SU-DHL-6 (cell line): ENCODE measurements at regions not wholly inside any gene's neighbourhood (a gene's known extent, or its start where the extent isn't known, plus 50 kb on each side); places are given as distances from the start of the nearest gene placed in this dataset.

Experiments used
- H2AFZ ChIP-seq: fragments of 200-600 bp; sonication (generic); 2 replicates; pipeline ENCODE4 v1.6.1; 2014; ENCODE audit warnings: low read depth, mild to moderate bottlenecking, moderate library complexity, mixed read lengths, antibody characterized with exemption, low read length; ENCODE audit not compliant: severe bottlenecking
- H3F3A ChIP-seq: fragments of 200-600 bp; shearing (Covaris generic); 2 replicates; pipeline ENCODE4 v1.6.0; 2016; ENCODE audit warnings: antibody characterized with exemption, mild to moderate bottlenecking; ENCODE audit not compliant: insufficient read depth
- H3K27ac ChIP-seq: fragments of 200-600 bp; sonication (generic); 2 replicates; pipeline ENCODE4 v1.5.1; 2016; ENCODE audit warnings: low read depth, mild to moderate bottlenecking, low read length, moderate library complexity, mixed read lengths
- H3K27me3 ChIP-seq: fragments of 200-600 bp; sonication (generic), shearing (Covaris generic); 2 replicates; pipeline ENCODE4 v1.6.0; 2014; ENCODE audit warnings: mild to moderate bottlenecking, low read length
- H3K36me3 ChIP-seq: fragments of 200-600 bp; sonication (generic); 2 replicates; pipeline ENCODE4 v1.6.1; 2014; ENCODE audit warnings: mild to moderate bottlenecking, low read length, mixed read lengths
- H3K4me2 ChIP-seq: fragments of 300-600, 200-600 bp; shearing (Covaris generic), sonication (generic); 2 replicates; pipeline ENCODE4 v1.6.0; 2014; ENCODE audit warnings: low read length, low read depth, mild to moderate bottlenecking; ENCODE audit not compliant: poor library complexity, severe bottlenecking
- H3K4me3 ChIP-seq: fragments of 200-600 bp; sonication (generic); 2 replicates; pipeline ENCODE4 v1.5.1; 2014; ENCODE audit warnings: antibody characterized with exemption, low read length, mild to moderate bottlenecking, mixed read lengths; ENCODE audit not compliant: insufficient read depth, poor library complexity, severe bottlenecking
- H3K79me2 ChIP-seq: fragments of 200-600 bp; sonication (generic); 2 replicates; pipeline ENCODE4 v1.6.1; 2014; ENCODE audit warnings: mild to moderate bottlenecking, low read length, moderate library complexity; ENCODE audit not compliant: insufficient read depth
- H3K9ac ChIP-seq: fragments of 200-600 bp; sonication (generic); 2 replicates; pipeline ENCODE4 v1.7.0; 2014; ENCODE audit warnings: mild to moderate bottlenecking, low read length
- H3K9me2 ChIP-seq: fragments of 200-600 bp; sonication (generic); replicated peaks from 2 replicates; pipeline ENCODE4 v1.6.1; 2014; ENCODE audit warnings: low read length; ENCODE audit not compliant: insufficient read depth
- H3K9me3 ChIP-seq: fragments of 200-600 bp; sonication (generic); 2 replicates; pipeline ENCODE4 v1.6.1; 2014; ENCODE audit warnings: low read length, mixed read lengths; ENCODE audit not compliant: insufficient read depth
- H4K20me1 ChIP-seq: fragments of 200-600 bp; sonication (generic); 2 replicates; pipeline ENCODE4 v1.6.1; 2014; ENCODE audit warnings: low read depth, mild to moderate bottlenecking, antibody characterized with exemption, low read length, moderate library complexity, mixed read lengths
- EZH2phosphoT487 ChIP-seq: fragments of 200-600 bp; sonication (generic), shearing (Covaris generic); conservative IDR thresholded peaks from 2 replicates; pipeline ENCODE4 v1.6.1; 2018; ENCODE audit warnings: mild to moderate bottlenecking, antibody characterized with exemption, low read length, moderate library complexity, mixed read lengths
- TF ChIP-seq, protein P1 (sequence below): fragments of 200-600 bp; sonication (generic); IDR thresholded peaks from one replicate; pipeline ENCODE4 v1.5.1; 2017; ENCODE audit warnings: antibody characterized with exemption, mild to moderate bottlenecking, low read length, moderate library complexity; ENCODE audit not compliant: insufficient read depth, poor library complexity, severe bottlenecking

DNA sequence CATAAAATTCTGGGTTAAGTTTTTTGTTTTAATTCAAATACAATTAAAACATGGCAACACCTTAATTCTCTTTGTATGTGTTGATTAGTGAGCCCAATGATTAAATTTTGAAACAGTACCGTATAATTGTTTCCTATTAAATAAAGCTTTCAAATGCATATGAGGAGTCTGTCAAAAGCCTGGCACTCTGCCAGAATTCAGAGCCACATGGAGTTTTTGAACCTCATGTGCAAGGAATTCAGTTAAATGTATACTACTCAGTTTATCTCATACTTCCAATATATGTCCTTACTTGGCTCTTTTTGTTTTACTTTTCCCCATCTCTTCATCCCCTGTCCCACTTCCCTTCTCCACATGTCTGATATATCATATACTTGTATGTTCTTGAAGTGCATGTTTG lies 165.6 kb upstream of the FAM3C start:
- Histone ChIP-seq H3K9me3 (no peaks in the 10 kb centered on the region), H3K79me2 (no peaks in the 10 kb centered on the region), H3K9me2 (no peaks in the 10 kb centered on the region), H3K4me3 (no peak overlapping the region), H3K27me3 (no peaks in the 10 kb centered on the region), H3K4me2 (no peak overlapping the region), H3K36me3 (no peaks in the 10 kb centered on the region), H3K27ac (no peak overlapping the region), H4K20me1 (no peaks in the 10 kb centered on the region), H3K9ac (no peak overlapping the region), H2AFZ (no peak overlapping the region), H3F3A (no peaks in the 10 kb centered on the region)
- TF ChIP-seq, protein P1, sequence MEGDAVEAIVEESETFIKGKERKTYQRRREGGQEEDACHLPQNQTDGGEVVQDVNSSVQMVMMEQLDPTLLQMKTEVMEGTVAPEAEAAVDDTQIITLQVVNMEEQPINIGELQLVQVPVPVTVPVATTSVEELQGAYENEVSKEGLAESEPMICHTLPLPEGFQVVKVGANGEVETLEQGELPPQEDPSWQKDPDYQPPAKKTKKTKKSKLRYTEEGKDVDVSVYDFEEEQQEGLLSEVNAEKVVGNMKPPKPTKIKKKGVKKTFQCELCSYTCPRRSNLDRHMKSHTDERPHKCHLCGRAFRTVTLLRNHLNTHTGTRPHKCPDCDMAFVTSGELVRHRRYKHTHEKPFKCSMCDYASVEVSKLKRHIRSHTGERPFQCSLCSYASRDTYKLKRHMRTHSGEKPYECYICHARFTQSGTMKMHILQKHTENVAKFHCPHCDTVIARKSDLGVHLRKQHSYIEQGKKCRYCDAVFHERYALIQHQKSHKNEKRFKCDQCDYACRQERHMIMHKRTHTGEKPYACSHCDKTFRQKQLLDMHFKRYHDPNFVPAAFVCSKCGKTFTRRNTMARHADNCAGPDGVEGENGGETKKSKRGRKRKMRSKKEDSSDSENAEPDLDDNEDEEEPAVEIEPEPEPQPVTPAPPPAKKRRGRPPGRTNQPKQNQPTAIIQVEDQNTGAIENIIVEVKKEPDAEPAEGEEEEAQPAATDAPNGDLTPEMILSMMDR, result no peak
- TF ChIP-seq EZH2phosphoT487, result no peak

DNA sequence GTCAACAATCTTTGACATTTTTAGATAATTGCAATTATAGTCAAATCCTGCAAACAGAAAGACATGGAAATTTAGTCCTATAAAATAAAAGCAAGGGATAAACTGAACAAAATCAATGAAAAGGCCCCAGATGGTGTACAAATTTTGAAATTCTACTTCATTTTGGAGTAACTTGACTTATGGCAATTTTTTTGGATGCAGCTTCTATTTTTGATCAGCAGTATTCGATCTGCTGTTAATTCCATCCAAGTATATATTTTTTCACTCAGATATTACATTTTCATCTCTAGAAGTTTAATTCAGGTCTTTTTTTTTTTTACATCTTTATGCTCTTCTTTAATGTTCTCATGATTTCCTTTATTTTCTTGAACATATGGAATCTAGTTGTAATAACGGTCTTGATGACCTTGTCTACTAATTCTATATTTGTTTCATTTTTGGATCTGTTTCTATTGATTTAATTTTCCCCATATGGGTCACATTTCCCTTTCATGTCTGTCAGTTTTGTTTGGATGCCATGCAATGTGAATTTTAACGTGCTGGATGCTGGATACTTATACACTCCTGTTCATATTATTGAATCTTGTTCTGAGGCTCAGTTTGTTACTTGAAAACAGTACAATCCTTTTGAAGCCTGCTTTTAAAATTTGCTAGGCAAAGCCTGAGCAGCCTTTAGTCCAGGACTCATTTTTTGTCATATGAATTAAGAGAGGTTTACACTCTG lies 164.3 kb upstream of the FAM3C start:
- H3K27ac ChIP-seq, result no peak overlapping the region
- H4K20me1 ChIP-seq, result no peaks in the 10 kb centered on the region
- no peak overlapping the region for H3K4me3 ChIP-seq
- no peaks in the 10 kb centered on the region for H3F3A ChIP-seq
- no peaks in the 10 kb centered on the region for H3K9me2 ChIP-seq
- no peaks in the 10 kb centered on the region for H3K79me2 ChIP-seq
- no peak for TF ChIP-seq EZH2phosphoT487
- TF ChIP-seq, protein P1, result no peak
- H3K9ac ChIP-seq, result no peak overlapping the region
- H3K9me3 ChIP-seq, result no peaks in the 10 kb centered on the region
- H3K36me3 ChIP-seq, result no peaks in the 10 kb centered on the region
- no peaks in the 10 kb centered on the region for H3K27me3 ChIP-seq
- H3K4me2 ChIP-seq, result no peak overlapping the region
- no peak overlapping the region for H2AFZ ChIP-seq

DNA sequence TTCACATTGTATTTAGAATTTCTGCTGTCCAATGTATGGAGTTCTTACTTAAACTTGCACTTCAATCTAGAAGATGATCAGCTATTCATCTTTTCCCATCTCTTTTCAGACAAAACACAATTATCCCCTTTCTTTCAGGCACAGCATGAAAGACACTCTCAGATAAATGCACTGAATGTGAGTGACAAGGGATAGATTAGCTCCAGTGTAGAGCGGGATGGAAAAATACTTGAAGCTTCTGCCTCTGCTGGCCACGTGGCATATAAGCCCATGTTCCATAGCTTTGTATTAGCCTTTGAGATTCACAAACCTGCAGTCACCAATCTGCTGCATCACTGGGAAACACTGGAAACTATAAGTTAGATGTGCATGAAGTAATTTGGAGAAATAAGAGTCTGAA lies 162.2 kb upstream of the FAM3C start:
- Histone ChIP-seq H3K4me3 (no peak overlapping the region), H3K27ac (no peak overlapping the region), H3F3A (no peaks in the 10 kb centered on the region), H3K27me3 (no peaks in the 10 kb centered on the region), H3K9me2 (no peaks in the 10 kb centered on the region), H3K36me3 (no peaks in the 10 kb centered on the region), H3K9me3 (no peaks in the 10 kb centered on the region), H4K20me1 (no peaks in the 10 kb centered on the region), H3K4me2 (no peak overlapping the region), H3K79me2 (no peaks in the 10 kb centered on the region), H3K9ac (no peak overlapping the region), H2AFZ (no peak overlapping the region)
- TF ChIP-seq EZH2phosphoT487, result no peak
- TF ChIP-seq, protein P1, result no peak
